ENCODE measurements at regions not wholly inside any gene's neighbourhood (a gene's known extent, or its start where the extent isn't known, plus 50 kb on each side); places are given as distances from the start of the nearest gene placed in this dataset.
A peak's percentile ranks its signal among the peaks of the same experiment; 100 is the strongest.

- Mint-ChIP-seq H3K9me3 (no peaks in the 10 kb centered on the region), H3K27ac (peak overlapping the region; percentile 90), H3K4me3 (peak overlapping the region; percentile 72), H3K36me3 (ENCODE audit: low read depth) (no peaks in the 10 kb centered on the region), H3K4me1 (ENCODE audit: low read depth) (peaks cover 63% of the 10 kb centered on the region), H3K27me3 (ENCODE audit: insufficient read depth) (peaks cover 2% of the 10 kb centered on the region)
- TF ChIP-seq, protein P1, sequence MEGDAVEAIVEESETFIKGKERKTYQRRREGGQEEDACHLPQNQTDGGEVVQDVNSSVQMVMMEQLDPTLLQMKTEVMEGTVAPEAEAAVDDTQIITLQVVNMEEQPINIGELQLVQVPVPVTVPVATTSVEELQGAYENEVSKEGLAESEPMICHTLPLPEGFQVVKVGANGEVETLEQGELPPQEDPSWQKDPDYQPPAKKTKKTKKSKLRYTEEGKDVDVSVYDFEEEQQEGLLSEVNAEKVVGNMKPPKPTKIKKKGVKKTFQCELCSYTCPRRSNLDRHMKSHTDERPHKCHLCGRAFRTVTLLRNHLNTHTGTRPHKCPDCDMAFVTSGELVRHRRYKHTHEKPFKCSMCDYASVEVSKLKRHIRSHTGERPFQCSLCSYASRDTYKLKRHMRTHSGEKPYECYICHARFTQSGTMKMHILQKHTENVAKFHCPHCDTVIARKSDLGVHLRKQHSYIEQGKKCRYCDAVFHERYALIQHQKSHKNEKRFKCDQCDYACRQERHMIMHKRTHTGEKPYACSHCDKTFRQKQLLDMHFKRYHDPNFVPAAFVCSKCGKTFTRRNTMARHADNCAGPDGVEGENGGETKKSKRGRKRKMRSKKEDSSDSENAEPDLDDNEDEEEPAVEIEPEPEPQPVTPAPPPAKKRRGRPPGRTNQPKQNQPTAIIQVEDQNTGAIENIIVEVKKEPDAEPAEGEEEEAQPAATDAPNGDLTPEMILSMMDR (IDR thresholded peaks at IDR 0.05): no peak
- DNase-seq: no peak
These were observed 94.3 kb downstream of the CEBPB start for GRCh38 chr20:50284811-50285375.

DNA sequence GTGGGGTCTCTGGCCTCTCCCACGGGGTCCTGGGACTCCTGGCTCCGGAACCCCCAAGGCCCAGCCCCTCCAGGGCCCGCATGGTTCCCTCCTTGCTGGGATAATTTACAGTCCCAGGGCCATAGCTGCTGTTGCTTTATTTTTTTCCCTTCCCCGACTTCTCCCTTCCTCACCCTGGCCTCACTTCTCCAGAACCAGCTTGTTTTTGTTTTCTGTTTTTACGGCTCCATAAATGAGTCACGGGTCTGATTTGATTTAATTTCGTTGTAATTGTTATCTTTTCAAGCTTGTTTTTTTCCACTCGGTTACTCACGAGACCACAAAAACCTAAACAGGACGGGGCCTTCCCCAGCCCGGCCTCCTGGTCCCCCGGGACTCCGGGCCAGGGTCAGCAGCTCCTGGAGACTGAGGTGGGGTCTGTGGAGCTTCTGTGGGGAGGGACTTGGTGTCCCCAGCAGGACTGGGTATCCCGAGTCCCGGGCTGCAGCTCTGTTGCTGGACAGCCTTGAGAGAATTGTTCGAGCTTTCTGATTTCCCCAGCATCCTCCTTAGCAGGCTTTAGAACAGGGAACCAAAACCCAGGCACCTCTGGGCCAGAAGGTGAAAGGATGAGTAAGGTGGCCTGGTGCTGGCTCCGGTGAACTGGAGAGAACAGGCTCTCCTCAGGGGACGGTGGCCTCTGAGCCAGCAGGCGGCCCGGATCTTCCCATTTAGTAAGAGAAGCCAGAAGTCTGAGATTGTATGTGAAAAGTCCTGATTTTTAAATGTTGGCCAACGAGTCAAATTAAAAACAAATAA, 94.9 kb downstream of the CEBPB start:
- DNase-seq: peak; percentile 88
- no peaks in the 10 kb centered on the region for H3K36me3 Mint-ChIP-seq (ENCODE audit: low read depth)
- peak overlapping the region; percentile 72 for H3K4me3 Mint-ChIP-seq
- TF ChIP-seq, protein P1 (IDR thresholded peaks at IDR 0.05): peak; percentile 21; the same call in 1 of the 2 replicates
- H3K27me3 Mint-ChIP-seq (ENCODE audit: insufficient read depth): peaks cover 2% of the 10 kb centered on the region
- peak overlapping the region; percentile 90 for H3K27ac Mint-ChIP-seq
- no peaks in the 10 kb centered on the region for H3K9me3 Mint-ChIP-seq
- peaks cover 63% of the 10 kb centered on the region for H3K4me1 Mint-ChIP-seq (ENCODE audit: low read depth)

- Mint-ChIP-seq H3K36me3 (ENCODE audit: low read depth) (no peaks in the 10 kb centered on the region), H3K9me3 (no peaks in the 10 kb centered on the region), H3K4me1 (ENCODE audit: low read depth) (peaks cover 63% of the 10 kb centered on the region), H3K27me3 (ENCODE audit: insufficient read depth) (peaks cover 2% of the 10 kb centered on the region), H3K27ac (peak overlapping the region; percentile 90), H3K4me3 (peak overlapping the region; percentile 72)
- DNase-seq: no peak
- TF ChIP-seq, protein P1 (IDR thresholded peaks at IDR 0.05): no peak
These were observed 95.5 kb downstream of the CEBPB start for GRCh38 chr20:50286174-50286511.

GRCh38 chr20:50286609-50287008, 96.0 kb downstream of the CEBPB start:
- peak overlapping the region; percentile 90 for H3K27ac Mint-ChIP-seq
- H3K4me1 Mint-ChIP-seq (ENCODE audit: low read depth): peaks cover 63% of the 10 kb centered on the region
- no peaks in the 10 kb centered on the region for H3K9me3 Mint-ChIP-seq
- TF ChIP-seq, protein P1 (IDR thresholded peaks at IDR 0.05): no peak
- no peaks in the 10 kb centered on the region for H3K36me3 Mint-ChIP-seq (ENCODE audit: low read depth)
- peak; percentile 82 for DNase-seq
- H3K4me3 Mint-ChIP-seq: peak overlapping the region; percentile 72
- H3K27me3 Mint-ChIP-seq (ENCODE audit: insufficient read depth): peaks cover 2% of the 10 kb centered on the region

GRCh38 chr20:50287512-50287911, 96.9 kb downstream of the CEBPB start:
- H3K4me1 Mint-ChIP-seq (ENCODE audit: low read depth): peaks cover 72% of the 10 kb centered on the region
- DNase-seq: no peak
- no peak overlapping the region for H3K4me3 Mint-ChIP-seq
- TF ChIP-seq, protein P1 (IDR thresholded peaks at IDR 0.05): no peak
- peak overlapping the region; percentile 90 for H3K27ac Mint-ChIP-seq
- peaks cover 2% of the 10 kb centered on the region for H3K27me3 Mint-ChIP-seq (ENCODE audit: insufficient read depth)
- no peaks in the 10 kb centered on the region for H3K9me3 Mint-ChIP-seq
- H3K36me3 Mint-ChIP-seq (ENCODE audit: low read depth): no peaks in the 10 kb centered on the region

All from HFFc6 (cell line).